AG09309 (cell line): ENCODE measurements at regions not wholly inside any gene's neighbourhood (a gene's known extent, or its start where the extent isn't known, plus 50 kb on each side); places are given as distances from the start of the nearest gene placed in this dataset.

Experiments used
- DNase-seq: peaks from one replicate; pipeline ENCODE4 v3.0.0-alpha.2; 2010; ENCODE audit warnings: low read depth
- H3K4me3 ChIP-seq: 2 replicates; pipeline ENCODE4 v1.5.1; 2011; ENCODE audit warnings: mild to moderate bottlenecking, low read depth, low read length, moderate library complexity; ENCODE audit not compliant: control insufficient read depth
- CTCF ChIP-seq: IDR thresholded peaks from 2 replicates; pipeline ENCODE4 v1.5.1; 2011; ENCODE audit warnings: mild to moderate bottlenecking, low read depth, low read length, inconsistent platforms; ENCODE audit not compliant: insufficient read depth, control insufficient read depth; ENCODE audit errors: missing control alignments

DNA sequence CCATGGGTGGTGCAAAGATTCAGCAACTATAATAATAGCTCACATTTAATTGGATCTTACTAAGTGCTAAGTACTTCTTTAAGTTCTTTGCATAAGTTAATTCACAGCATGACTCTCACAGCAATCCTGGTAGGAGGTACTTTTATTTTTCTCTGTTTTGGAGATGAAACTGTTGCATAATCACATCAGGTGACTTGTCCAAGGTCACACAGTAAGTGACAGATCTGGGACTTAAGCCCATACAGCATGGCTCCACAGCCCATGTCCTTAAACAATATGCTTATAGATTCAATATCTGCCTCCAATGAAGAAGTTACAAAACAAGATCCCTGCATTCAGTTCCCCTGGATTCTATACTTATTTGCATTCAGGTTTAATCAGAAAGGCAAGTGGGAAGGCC, 171.8 kb downstream of the CNTN3 start:
- H3K4me3 ChIP-seq = no peak overlapping the region
- DNase-seq = no peak
- TF ChIP-seq CTCF = no peak

DNA sequence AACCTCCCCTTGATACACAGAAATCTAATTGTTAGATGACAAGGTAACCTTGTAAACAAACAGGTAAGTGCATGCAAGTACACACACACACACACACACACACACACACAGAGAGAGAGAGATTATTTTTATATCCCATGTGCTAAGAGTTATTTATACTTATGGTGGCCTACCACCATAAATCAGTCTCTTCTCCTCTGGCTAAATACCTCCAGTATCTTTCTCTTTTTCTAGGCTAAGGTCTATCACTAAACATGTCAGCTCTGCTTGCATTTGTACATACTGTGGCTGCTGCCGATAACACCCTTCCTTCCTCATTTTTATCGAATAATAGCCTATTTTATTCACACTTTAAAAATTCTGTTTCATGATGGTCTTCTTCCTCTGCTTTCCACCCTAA, 172.4 kb downstream of the CNTN3 start:
- no peak for TF ChIP-seq CTCF
- DNase-seq = no peak
- no peak overlapping the region for H3K4me3 ChIP-seq

DNA sequence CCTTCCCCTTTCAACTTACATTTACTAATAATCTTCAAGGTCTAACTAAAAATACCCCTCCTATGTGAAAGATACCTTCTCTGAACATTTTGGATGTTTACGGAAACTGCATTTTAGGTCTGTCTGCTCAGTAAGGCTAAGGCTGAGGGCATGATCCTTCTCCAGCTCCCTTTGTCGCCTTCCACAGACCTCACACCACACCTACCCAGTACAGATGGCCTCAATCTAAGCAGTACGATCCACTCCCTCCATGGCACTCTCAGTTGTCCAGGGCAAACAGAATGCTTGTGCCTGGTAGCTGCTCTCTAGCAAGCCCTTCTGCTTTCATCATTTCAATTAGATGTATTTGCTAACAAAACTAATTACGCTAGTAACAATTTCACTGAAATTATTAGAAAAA, 178.3 kb downstream of the CNTN3 start:
- H3K4me3 ChIP-seq = no peak overlapping the region
- no peak for TF ChIP-seq CTCF
- no peak for DNase-seq

DNA sequence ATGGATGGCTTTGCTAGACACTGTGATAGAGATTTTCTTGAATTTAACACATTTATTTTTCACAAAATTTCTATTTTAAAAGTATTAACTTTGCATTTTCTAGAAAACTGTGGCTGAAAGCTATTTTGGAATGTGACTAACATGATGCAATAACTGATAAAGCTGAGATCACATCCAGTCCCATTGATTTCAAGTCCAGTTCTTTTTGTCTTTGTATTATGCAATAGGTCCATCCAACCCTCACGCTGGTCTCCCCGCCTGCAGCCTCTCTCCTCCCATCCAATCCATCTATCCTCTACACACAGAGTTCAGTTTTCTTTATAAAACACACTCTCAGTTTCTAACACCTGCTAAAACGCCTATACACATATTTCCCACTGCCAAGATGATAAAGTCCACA, 178.8 kb downstream of the CNTN3 start:
- DNase-seq = no peak
- H3K4me3 ChIP-seq = no peak overlapping the region
- no peak for TF ChIP-seq CTCF

DNA sequence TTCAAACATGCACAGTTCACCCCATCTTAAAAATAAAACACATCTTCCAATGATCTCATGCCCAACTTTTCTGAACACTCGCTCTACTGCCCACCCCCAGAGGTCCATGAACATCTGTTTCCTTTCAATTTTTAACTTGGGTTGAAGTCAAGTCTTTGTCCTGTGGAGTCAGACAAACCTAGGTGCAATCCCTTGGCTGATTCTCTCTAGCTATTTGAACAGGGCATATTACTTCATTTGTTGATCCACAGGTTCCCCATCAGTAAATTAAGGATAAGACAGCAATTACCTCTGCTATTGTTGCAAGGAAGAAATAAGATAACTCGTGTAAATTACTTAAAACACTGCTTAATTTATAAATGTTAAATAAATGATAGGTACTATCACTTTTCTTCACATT, 180.1 kb downstream of the CNTN3 start:
- TF ChIP-seq CTCF = no peak
- DNase-seq = no peak
- no peak overlapping the region for H3K4me3 ChIP-seq

GRCh38 chr3:74426571-74426970, 187.9 kb downstream of the CNTN3 start:
- no peak overlapping the region for H3K4me3 ChIP-seq
- TF ChIP-seq CTCF = no peak
- DNase-seq = peak; percentile 58

GRCh38 chr3:74423867-74424266, 190.6 kb downstream of the CNTN3 start:
- no peak for TF ChIP-seq CTCF
- no peak overlapping the region for H3K4me3 ChIP-seq
- DNase-seq = no peak
